Lung (tissue), 11 donors: ENCODE measurements at regions not wholly inside any gene's neighbourhood (a gene's known extent, or its start where the extent isn't known, plus 50 kb on each side); places are given as distances from the start of the nearest gene placed in this dataset.

Experiments
- ATAC-seq: fragments of 200-7000 bp; cut with Tn5 transposase; one replicate; pipeline ENCODE4 v1.9.1; 2020; ENCODE audit warnings: moderate number of reproducible peaks; ENCODE audit not compliant: insufficient read depth, low FRiP score
- DNase-seq, 3 donors: peaks; one replicate each; pipeline ENCODE4 v3.0.0-alpha.2; 2013 to 2017
- H3K27ac ChIP-seq, 2 donors: one replicate each; pipeline ENCODE4 v1.5.1; 2013; ENCODE audit warnings: mild to moderate bottlenecking in 2 of 2, moderate library complexity in 2 of 2, control low read depth in 1 of 2, inconsistent platforms in 1 of 2, low read depth in 1 of 2, low read length in 1 of 2
- H3K27me3 ChIP-seq, 3 donors: one replicate each; pipeline ENCODE4 v1.5.1; 2013; ENCODE audit warnings: low read length in 2 of 3; ENCODE audit not compliant: control insufficient read depth in 3 of 3, insufficient read depth in 3 of 3
- H3K36me3 ChIP-seq, 4 donors: one replicate each; pipeline ENCODE4 v1.5.1; 2013; ENCODE audit warnings: low read length in 4 of 4, mild to moderate bottlenecking in 1 of 4, moderate library complexity in 1 of 4; ENCODE audit not compliant: control insufficient read depth in 4 of 4, insufficient read depth in 4 of 4
- H3K4me1 ChIP-seq, 5 donors: one replicate each; pipeline ENCODE4 v1.5.1; 2013; ENCODE audit warnings: low read length in 5 of 5, mild to moderate bottlenecking in 2 of 5, moderate library complexity in 1 of 5; ENCODE audit not compliant: control insufficient read depth in 5 of 5, insufficient read depth in 5 of 5
- H3K4me3 ChIP-seq: one replicate; pipeline ENCODE4 v1.5.1; 2013; ENCODE audit warnings: mild to moderate bottlenecking, control low read depth, moderate library complexity
- H3K9ac ChIP-seq, 2 donors: one replicate each; pipeline ENCODE4 v1.5.1; 2013; ENCODE audit warnings: low read length in 2 of 2, control low read depth in 1 of 2; ENCODE audit not compliant: insufficient read depth in 1 of 2
- H3K9me3 ChIP-seq, 4 donors: one replicate each; pipeline ENCODE4 v1.5.1; 2013; ENCODE audit warnings: low read length in 3 of 4, mild to moderate bottlenecking in 1 of 4, moderate library complexity in 1 of 4; ENCODE audit not compliant: control insufficient read depth in 4 of 4, insufficient read depth in 3 of 4
- CTCF ChIP-seq: IDR thresholded peaks from 2 replicates; pipeline ENCODE4 v1.5.1; 2012; ENCODE audit warnings: mild to moderate bottlenecking; ENCODE audit errors: control extremely low read depth, extremely low read depth
- WGBS, 2 donors: extraction: QIAGEN DNeasy Blood & Tissue Kit; methylation state at CpG; one replicate each; pipeline ENCODE4 v1.1.7; 2013; 5-methylcytosine and 5-hydroxymethylcytosine counted together
- donor health status: control.
- donor health status: control.
- donor health status: Bipolar disorder and iron deficiency.
- donor health status: healthy.
- donor health status: DM: yes; HTN: yes; CAD: no.

DNA sequence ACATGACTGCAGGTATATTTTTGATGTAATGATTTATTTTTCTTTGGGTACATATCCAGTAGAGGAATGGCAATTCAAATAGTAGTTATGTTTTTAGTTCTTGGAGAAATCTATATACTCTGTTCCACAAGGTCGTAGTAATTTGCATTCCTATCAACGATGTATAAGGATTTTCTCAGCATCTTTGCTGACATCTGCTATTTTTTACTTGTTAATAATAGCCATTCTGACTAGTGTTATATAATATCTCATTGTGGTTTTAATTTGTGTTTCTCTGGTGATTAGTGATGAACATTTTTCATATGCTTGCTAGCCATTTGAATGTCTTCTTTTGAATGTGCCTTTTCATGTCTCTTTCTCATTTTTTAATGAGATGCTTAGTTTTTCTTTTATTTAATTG, 292.1 kb upstream of the RGS18 start:
- H3K4me1 ChIP-seq, result no peaks in the 10 kb centered on the region
- no peaks in the 10 kb centered on the region for H3K27me3 ChIP-seq
- no peak overlapping the region for H3K9ac ChIP-seq
- DNase-seq (no peak), ATAC-seq (no peak)
- peaks cover 0 to 4% (median 0%) of the 10 kb centered on the region in 4 donors for H3K9me3 ChIP-seq
- H3K27ac ChIP-seq, result no peak overlapping the region
- no peak overlapping the region for H3K4me3 ChIP-seq
- 92 to 93% methylated on average over 2 of the region's 2 CpGs for WGBS, 2 donors
- TF ChIP-seq CTCF, result no peak
- H3K36me3 ChIP-seq, result no peaks in the 10 kb centered on the region

- Histone ChIP-seq H3K27me3 (no peaks in the 10 kb centered on the region), H3K9ac (no peak overlapping the region), H3K4me3 (no peak overlapping the region), H3K9me3 (peaks cover 0 to 4% (median 0%) of the 10 kb centered on the region in 4 donors), H3K4me1 (no peaks in the 10 kb centered on the region), H3K27ac (no peak overlapping the region), H3K36me3 (no peaks in the 10 kb centered on the region)
- no peak for ATAC-seq
- no peak for TF ChIP-seq CTCF
- no peak for DNase-seq
- 82 to 84% methylated on average over 3 of the region's 3 CpGs for WGBS, 2 donors
Measured at GRCh38 chr1:191869790-191870312, 288.4 kb upstream of the RGS18 start.

GRCh38 chr1:191870490-191870889, 287.8 kb upstream of the RGS18 start:
- H3K36me3 ChIP-seq, result no peaks in the 10 kb centered on the region
- ATAC-seq (no peak), DNase-seq (no peak)
- H3K27ac ChIP-seq, result no peak overlapping the region
- TF ChIP-seq CTCF, result no peak
- H3K9ac ChIP-seq, result no peak overlapping the region
- WGBS, 2 donors, result 83 to 92% methylated on average over 3 of the region's 3 CpGs
- no peaks in the 10 kb centered on the region for H3K27me3 ChIP-seq
- H3K4me1 ChIP-seq, result no peaks in the 10 kb centered on the region
- no peak overlapping the region for H3K4me3 ChIP-seq
- no peaks in the 10 kb centered on the region for H3K9me3 ChIP-seq

GRCh38 chr1:191875994-191876393, 282.3 kb upstream of the RGS18 start:
- Histone ChIP-seq H3K27me3 (no peaks in the 10 kb centered on the region), H3K4me3 (no peak overlapping the region), H3K9ac (no peak overlapping the region), H3K27ac (no peak overlapping the region), H3K36me3 (no peaks in the 10 kb centered on the region), H3K4me1 (no peaks in the 10 kb centered on the region), H3K9me3 (no peaks in the 10 kb centered on the region)
- ATAC-seq, result no peak
- TF ChIP-seq CTCF, result no peak
- peak in 1 of 3 donors; percentile 36 for DNase-seq
- 89 to 94% methylated on average over 1 of the region's 1 CpG for WGBS, 2 donors
